ENCODE measurements at regions not wholly inside any gene's neighbourhood (a gene's known extent, or its start where the extent isn't known, plus 50 kb on each side); places are given as distances from the start of the nearest gene placed in this dataset.

DNA sequence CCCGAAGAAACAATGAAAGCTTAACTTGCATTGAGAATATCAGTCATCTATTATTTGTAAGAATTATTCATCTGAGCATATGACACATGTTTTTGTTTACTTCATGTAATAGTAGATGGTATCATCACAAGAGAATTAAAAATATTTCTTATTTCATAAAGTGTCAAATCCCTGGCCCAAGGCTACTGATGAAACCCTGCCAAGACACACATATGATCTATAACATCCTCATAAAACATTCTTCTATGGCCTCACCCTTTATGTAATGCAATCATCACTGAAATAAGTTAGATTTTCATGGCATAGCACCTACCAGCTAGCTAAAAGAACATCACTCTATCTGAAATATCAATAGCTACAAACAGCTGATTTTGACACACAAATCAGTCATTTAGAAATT is 385.6 kb upstream of the PHF14 start:
- H4K91ac ChIP-seq (ENCODE audit: insufficient read length, low read depth, low read length) = no peak overlapping the region
- no peak overlapping the region for H2AK5ac ChIP-seq (ENCODE audit: insufficient read length, low read length)
- no peak overlapping the region for H4K8ac ChIP-seq (replicated peaks; ENCODE audit: insufficient read length, low read depth, low read length)
- TF ChIP-seq, protein P1, sequence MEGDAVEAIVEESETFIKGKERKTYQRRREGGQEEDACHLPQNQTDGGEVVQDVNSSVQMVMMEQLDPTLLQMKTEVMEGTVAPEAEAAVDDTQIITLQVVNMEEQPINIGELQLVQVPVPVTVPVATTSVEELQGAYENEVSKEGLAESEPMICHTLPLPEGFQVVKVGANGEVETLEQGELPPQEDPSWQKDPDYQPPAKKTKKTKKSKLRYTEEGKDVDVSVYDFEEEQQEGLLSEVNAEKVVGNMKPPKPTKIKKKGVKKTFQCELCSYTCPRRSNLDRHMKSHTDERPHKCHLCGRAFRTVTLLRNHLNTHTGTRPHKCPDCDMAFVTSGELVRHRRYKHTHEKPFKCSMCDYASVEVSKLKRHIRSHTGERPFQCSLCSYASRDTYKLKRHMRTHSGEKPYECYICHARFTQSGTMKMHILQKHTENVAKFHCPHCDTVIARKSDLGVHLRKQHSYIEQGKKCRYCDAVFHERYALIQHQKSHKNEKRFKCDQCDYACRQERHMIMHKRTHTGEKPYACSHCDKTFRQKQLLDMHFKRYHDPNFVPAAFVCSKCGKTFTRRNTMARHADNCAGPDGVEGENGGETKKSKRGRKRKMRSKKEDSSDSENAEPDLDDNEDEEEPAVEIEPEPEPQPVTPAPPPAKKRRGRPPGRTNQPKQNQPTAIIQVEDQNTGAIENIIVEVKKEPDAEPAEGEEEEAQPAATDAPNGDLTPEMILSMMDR (conservative IDR thresholded peaks at IDR 0.05) = no peak
- H3K27ac ChIP-seq (ENCODE audit: insufficient read length, low read depth, low read length) = no peak overlapping the region
- no peaks in the 10 kb centered on the region for H3K23me2 ChIP-seq (ENCODE audit: insufficient read length, low read depth, low read length, poor library complexity, severe bottlenecking)
- no peak for DNase-seq
- H3K4me1 Mint-ChIP-seq = 0 out of 4 replicates have a peak, but pooled peaks cover 0 to 4% of the 10 kb centered on the region in 2 experiments
- H4K5ac ChIP-seq (ENCODE audit: insufficient read length, low read depth, low read length) = no peak overlapping the region
- no peak overlapping the region for H3K14ac ChIP-seq (ENCODE audit: insufficient read depth, low read length)
- H2BK20ac ChIP-seq (ENCODE audit: low read depth, low read length, poor library complexity, severe bottlenecking) = no peak overlapping the region
- no peaks in the 10 kb centered on the region for H3K9me3 Mint-ChIP-seq
- H3K4me3 Mint-ChIP-seq = no peak overlapping the region
- no peak overlapping the region for H3K4me2 ChIP-seq (ENCODE audit: insufficient read depth, insufficient read length, low read length)
- H3K79me2 ChIP-seq (ENCODE audit: insufficient read depth, low read length) = no peaks in the 10 kb centered on the region
- H3T11ph ChIP-seq (ENCODE audit: low read length) = no peak overlapping the region
- no peak overlapping the region for H3K9ac ChIP-seq (ENCODE audit: extremely low read depth, insufficient read length, low read length)
- H2BK12ac ChIP-seq (ENCODE audit: insufficient read length, low read depth, low read length) = no peak overlapping the region
- no peak overlapping the region for H3K18ac ChIP-seq (ENCODE audit: insufficient read length, low read depth, low read length)
- H3K4me1 ChIP-seq (ENCODE audit: insufficient read depth, low read length) = no peaks in the 10 kb centered on the region
- no CpG with 5 or more reads among the region's 1 CpG for WGBS (ENCODE audit: extremely low coverage, insufficient read length, low lambda C conversion rate)
- no peak overlapping the region for H2BK5ac ChIP-seq (ENCODE audit: insufficient read length, low read length)
- no peak overlapping the region for H2BK120ac ChIP-seq (ENCODE audit: low read depth, low read length, poor library complexity, severe bottlenecking)
- H3K23ac ChIP-seq (ENCODE audit: insufficient read length, low read depth, low read length) = no peak overlapping the region
- no peaks in the 10 kb centered on the region for H3K9me3 ChIP-seq (ENCODE audit: control insufficient read depth, low read depth, low read length)
- H3K56ac ChIP-seq (ENCODE audit: insufficient read length, low read depth, low read length) = no peak overlapping the region
- H3K27ac Mint-ChIP-seq = no peak overlapping the region
- H3K79me1 ChIP-seq (ENCODE audit: insufficient read depth, low read depth, low read length, poor library complexity, severe bottlenecking) = no peaks in the 10 kb centered on the region
- H3K27me3 ChIP-seq (ENCODE audit: insufficient read depth, low read length) = no peaks in the 10 kb centered on the region
- H3K36me3 Mint-ChIP-seq (ENCODE audit: insufficient read depth in 1 of 3, low read depth in 3 of 3) = no peaks in the 10 kb centered on the region
- no peak overlapping the region for H3K4ac ChIP-seq (ENCODE audit: low read depth, low read length)
- no peak overlapping the region for H2AFZ ChIP-seq (ENCODE audit: low read length)
- H2BK15ac ChIP-seq (ENCODE audit: low read depth, low read length) = no peak overlapping the region
- H4K20me1 ChIP-seq (ENCODE audit: control insufficient read depth, insufficient read depth, insufficient read length) = no peaks in the 10 kb centered on the region
- H3K27me3 Mint-ChIP-seq (ENCODE audit: low read depth) = no peaks in the 10 kb centered on the region

Measured in H9 (cell line).